WTC11 (cell line): ENCODE measurements at regions not wholly inside any gene's neighbourhood (a gene's known extent, or its start where the extent isn't known, plus 50 kb on each side); places are given as distances from the start of the nearest gene placed in this dataset.

Source experiments
- ATAC-seq: fragments of 200-7000 bp; cut with Tn5 transposase; 2 replicates; pipeline ENCODE4 v1.10.0; 2021; ENCODE audit warnings: mild to moderate bottlenecking, moderate library complexity
- CTCF ChIA-PET: fragments of 300-600 bp; sonication (Branson Sonifier 250); formaldehyde crosslinking; loops from one replicate; lab custom pipeline; 2021; ENCODE audit warnings: antibody characterized with exemption; lab: Charles Lee
- POLR2A ChIA-PET: fragments of 350-600 bp; sonication (Branson Sonifier 250); formaldehyde crosslinking; loops from one replicate; lab custom pipeline; 2021; ENCODE audit warnings: antibody characterized with exemption; lab: Charles Lee
- DNase-seq: peaks from one replicate; pipeline ENCODE4 v3.0.0; 2021; ENCODE audit warnings: low spot score
- H3K27ac Mint-ChIP-seq: 2 replicates; pipeline ENCODE4 v1.8.0; 2021; ENCODE audit warnings: mixed read lengths
- H3K27me3 Mint-ChIP-seq: 2 replicates; pipeline ENCODE4 v1.8.0; 2021; ENCODE audit warnings: low read depth, mild to moderate bottlenecking, moderate library complexity, mixed read lengths
- H3K36me3 Mint-ChIP-seq: 2 replicates; pipeline ENCODE4 v1.8.0; 2021; ENCODE audit warnings: mixed read lengths
- H3K4me1 Mint-ChIP-seq: 2 replicates; pipeline ENCODE4 v1.8.0; 2022; ENCODE audit warnings: mixed read lengths
- H3K4me3 Mint-ChIP-seq: 2 replicates; pipeline ENCODE4 v1.8.0; 2021; ENCODE audit warnings: mild to moderate bottlenecking, moderate library complexity, mixed read lengths
- H3K9me3 Mint-ChIP-seq: 2 replicates; pipeline ENCODE4 v1.8.0; 2021; ENCODE audit warnings: mixed read lengths
- CBFB ChIP-seq: sonication (generic); formaldehyde crosslinking; IDR thresholded peaks from 2 replicates; pipeline ENCODE4 v1.8.1; 2022; ENCODE audit warnings: mild to moderate bottlenecking, low read depth, missing genetic modification reagents
- GRHL2 ChIP-seq: fragments of 250-450 bp; sonication (Bioruptor Pico); IDR thresholded peaks from 2 replicates; pipeline ENCODE4 v1.8.0; 2022; ENCODE audit warnings: mild to moderate bottlenecking, moderate library complexity; ENCODE audit not compliant: insufficient replicate concordance, severe bottlenecking
- MYBL2 ChIP-seq: sonication (generic); formaldehyde crosslinking; IDR thresholded peaks from 2 replicates; pipeline ENCODE4 v1.8.1; 2023; ENCODE audit warnings: mild to moderate bottlenecking, moderate library complexity, missing genetic modification reagents
- NFATC4 ChIP-seq: fragments of 250-450 bp; sonication (Bioruptor Pico); IDR thresholded peaks from 2 replicates; pipeline ENCODE4 v1.9.0; 2021; ENCODE audit warnings: mild to moderate bottlenecking
- OVOL2 ChIP-seq: fragments of 250-450 bp; sonication (Bioruptor Pico); IDR thresholded peaks from 2 replicates; pipeline ENCODE4 v1.9.0; 2021; ENCODE audit warnings: mild to moderate bottlenecking, borderline replicate concordance
- RELA ChIP-seq: sonication (generic); formaldehyde crosslinking; IDR thresholded peaks from 2 replicates; pipeline ENCODE4 v1.8.1; 2022; ENCODE audit warnings: missing genetic modification reagents, mild to moderate bottlenecking, borderline replicate concordance
- RORB ChIP-seq: fragments of 250-450 bp; sonication (Bioruptor Pico); IDR thresholded peaks from 2 replicates; pipeline ENCODE4 v1.9.0; 2021; ENCODE audit warnings: mild to moderate bottlenecking
- SOX15 ChIP-seq: fragments of 250-450 bp; sonication (Bioruptor Pico); IDR thresholded peaks from 2 replicates; pipeline ENCODE4 v1.9.0; 2021; ENCODE audit warnings: mild to moderate bottlenecking
- TEAD1 ChIP-seq: sonication (generic); formaldehyde crosslinking; IDR thresholded peaks from 2 replicates; pipeline ENCODE4 v1.8.0; 2022; ENCODE audit warnings: mild to moderate bottlenecking, missing genetic modification reagents
- ZNF232 ChIP-seq: sonication (generic); formaldehyde crosslinking; IDR thresholded peaks from 2 replicates; pipeline ENCODE4 v1.8.0; 2022; ENCODE audit warnings: mild to moderate bottlenecking, missing genetic modification reagents
- ZNF263 ChIP-seq: sonication (generic); formaldehyde crosslinking; IDR thresholded peaks from 2 replicates; pipeline ENCODE4 v1.8.1; 2022; ENCODE audit warnings: low read depth, mild to moderate bottlenecking, moderate library complexity, missing genetic modification reagents
- ZNF423 ChIP-seq: fragments of 250-450 bp; sonication (Bioruptor Pico); IDR thresholded peaks from 2 replicates; pipeline ENCODE4 v2.1.2; 2022; ENCODE audit warnings: mild to moderate bottlenecking, moderate library complexity
- TF ChIP-seq, protein P1 (sequence below): sonication (generic); formaldehyde crosslinking; IDR thresholded peaks from 2 replicates; pipeline ENCODE4 v1.8.1; 2023; ENCODE audit warnings: mild to moderate bottlenecking, missing genetic modification reagents, moderate library complexity
- TF ChIP-seq, protein P2 (sequence below): sonication (generic); formaldehyde crosslinking; IDR thresholded peaks from 2 replicates; pipeline ENCODE4 v1.8.0; 2022; ENCODE audit warnings: mild to moderate bottlenecking, missing genetic modification reagents
- TF ChIP-seq, protein P3 (sequence below): sonication (generic); formaldehyde crosslinking; IDR thresholded peaks from 2 replicates; pipeline ENCODE4 v1.8.0; 2022; ENCODE audit warnings: missing genetic modification reagents
- TF ChIP-seq, protein P4 (sequence below): fragments of 200-600 bp; IDR thresholded peaks from 2 replicates; pipeline ENCODE4 v1.8.0; 2022; ENCODE audit warnings: antibody characterized with exemption
- TF ChIP-seq, protein P5 (sequence below): sonication (generic); formaldehyde crosslinking; IDR thresholded peaks from 2 replicates; pipeline ENCODE4 v1.8.1; 2023; ENCODE audit warnings: mild to moderate bottlenecking, missing genetic modification reagents, borderline replicate concordance
- TF ChIP-seq, protein P6 (sequence below): sonication (generic); formaldehyde crosslinking; IDR thresholded peaks from 2 replicates; pipeline ENCODE4 v1.8.1; 2022; ENCODE audit warnings: mild to moderate bottlenecking, missing genetic modification reagents, moderate library complexity, borderline replicate concordance

DNA sequence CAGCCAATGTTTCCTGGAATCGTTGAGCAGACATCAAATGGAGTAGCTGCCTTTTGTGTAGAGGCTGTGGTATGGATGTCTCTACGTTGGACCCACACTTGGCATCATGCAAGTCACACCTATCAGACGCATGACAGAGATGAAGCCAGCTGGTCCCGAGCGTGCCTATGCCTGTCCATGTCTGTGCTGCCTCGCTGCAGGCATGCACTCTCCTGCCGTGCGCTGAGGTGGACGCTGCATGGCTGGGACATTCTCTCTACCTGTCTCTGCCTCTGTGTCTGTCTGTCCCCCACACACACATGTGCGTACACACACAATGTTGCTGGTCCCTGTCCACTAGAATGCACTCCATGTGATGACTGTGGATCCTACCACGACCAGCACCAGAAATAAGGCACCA, 514.2 kb upstream of the MYT1L start (continued):
- TF ChIP-seq, protein P1, sequence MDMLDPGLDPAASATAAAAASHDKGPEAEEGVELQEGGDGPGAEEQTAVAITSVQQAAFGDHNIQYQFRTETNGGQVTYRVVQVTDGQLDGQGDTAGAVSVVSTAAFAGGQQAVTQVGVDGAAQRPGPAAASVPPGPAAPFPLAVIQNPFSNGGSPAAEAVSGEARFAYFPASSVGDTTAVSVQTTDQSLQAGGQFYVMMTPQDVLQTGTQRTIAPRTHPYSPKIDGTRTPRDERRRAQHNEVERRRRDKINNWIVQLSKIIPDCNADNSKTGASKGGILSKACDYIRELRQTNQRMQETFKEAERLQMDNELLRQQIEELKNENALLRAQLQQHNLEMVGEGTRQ (CRISPR knock-in tag) = no peak
- TF ChIP-seq, protein P2, sequence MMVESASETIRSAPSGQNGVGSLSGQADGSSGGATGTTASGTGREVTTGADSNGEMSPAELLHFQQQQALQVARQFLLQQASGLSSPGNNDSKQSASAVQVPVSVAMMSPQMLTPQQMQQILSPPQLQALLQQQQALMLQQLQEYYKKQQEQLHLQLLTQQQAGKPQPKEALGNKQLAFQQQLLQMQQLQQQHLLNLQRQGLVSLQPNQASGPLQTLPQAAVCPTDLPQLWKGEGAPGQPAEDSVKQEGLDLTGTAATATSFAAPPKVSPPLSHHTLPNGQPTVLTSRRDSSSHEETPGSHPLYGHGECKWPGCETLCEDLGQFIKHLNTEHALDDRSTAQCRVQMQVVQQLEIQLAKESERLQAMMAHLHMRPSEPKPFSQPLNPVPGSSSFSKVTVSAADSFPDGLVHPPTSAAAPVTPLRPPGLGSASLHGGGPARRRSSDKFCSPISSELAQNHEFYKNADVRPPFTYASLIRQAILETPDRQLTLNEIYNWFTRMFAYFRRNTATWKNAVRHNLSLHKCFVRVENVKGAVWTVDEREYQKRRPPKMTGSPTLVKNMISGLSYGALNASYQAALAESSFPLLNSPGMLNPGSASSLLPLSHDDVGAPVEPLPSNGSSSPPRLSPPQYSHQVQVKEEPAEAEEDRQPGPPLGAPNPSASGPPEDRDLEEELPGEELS (CRISPR knock-in tag) = no peak
- TF ChIP-seq, protein P3, sequence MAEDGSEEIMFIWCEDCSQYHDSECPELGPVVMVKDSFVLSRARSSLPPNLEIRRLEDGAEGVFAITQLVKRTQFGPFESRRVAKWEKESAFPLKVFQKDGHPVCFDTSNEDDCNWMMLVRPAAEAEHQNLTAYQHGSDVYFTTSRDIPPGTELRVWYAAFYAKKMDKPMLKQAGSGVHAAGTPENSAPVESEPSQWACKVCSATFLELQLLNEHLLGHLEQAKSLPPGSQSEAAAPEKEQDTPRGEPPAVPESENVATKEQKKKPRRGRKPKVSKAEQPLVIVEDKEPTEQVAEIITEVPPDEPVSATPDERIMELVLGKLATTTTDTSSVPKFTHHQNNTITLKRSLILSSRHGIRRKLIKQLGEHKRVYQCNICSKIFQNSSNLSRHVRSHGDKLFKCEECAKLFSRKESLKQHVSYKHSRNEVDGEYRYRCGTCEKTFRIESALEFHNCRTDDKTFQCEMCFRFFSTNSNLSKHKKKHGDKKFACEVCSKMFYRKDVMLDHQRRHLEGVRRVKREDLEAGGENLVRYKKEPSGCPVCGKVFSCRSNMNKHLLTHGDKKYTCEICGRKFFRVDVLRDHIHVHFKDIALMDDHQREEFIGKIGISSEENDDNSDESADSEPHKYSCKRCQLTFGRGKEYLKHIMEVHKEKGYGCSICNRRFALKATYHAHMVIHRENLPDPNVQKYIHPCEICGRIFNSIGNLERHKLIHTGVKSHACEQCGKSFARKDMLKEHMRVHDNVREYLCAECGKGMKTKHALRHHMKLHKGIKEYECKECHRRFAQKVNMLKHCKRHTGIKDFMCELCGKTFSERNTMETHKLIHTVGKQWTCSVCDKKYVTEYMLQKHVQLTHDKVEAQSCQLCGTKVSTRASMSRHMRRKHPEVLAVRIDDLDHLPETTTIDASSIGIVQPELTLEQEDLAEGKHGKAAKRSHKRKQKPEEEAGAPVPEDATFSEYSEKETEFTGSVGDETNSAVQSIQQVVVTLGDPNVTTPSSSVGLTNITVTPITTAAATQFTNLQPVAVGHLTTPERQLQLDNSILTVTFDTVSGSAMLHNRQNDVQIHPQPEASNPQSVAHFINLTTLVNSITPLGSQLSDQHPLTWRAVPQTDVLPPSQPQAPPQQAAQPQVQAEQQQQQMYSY (CRISPR knock-in tag) = no peak
- TF ChIP-seq OVOL2 (CRISPR knock-in tag) = no peak
- no peak for TF ChIP-seq RORB (CRISPR knock-in tag)
- TF ChIP-seq NFATC4 (CRISPR knock-in tag) = no peak

DNA sequence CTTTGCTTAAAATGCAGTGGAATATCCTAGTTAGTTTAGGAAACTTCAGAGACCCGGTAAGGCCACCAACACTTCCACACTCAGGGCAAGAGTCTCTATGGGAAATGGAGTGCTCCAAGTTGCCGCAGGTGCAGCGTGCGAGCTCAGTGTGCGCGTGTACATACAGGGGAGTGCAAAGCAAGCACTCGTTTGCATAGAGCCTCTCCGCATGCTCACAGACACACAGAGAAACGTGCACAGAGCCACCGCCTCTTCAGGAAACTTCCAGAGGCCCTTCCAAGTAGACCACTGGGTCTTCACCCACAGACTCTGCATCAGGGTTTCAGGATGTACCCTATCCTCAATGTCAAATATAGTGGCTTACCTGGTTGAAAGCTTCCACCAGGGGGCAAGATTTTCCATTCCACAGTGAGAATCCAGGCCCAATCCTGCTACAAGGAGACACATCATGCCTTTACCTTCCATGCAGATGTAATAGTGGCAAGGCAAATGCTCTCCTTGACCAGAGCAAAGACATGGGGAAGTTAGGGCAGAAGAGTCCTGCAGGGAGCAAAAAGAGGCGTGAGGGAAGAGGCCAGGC, 513.0 kb upstream of the MYT1L start:
- POLR2A ChIA-PET = no interaction called here
- CTCF ChIA-PET = interaction anchor here (0.6 to 1.7 kb wide), 4 partner anchors 10 to 845 kb away, joined by 3 to 6 read pairs (median 3); no protein-coding TSS in a partner anchor
- peak; percentile 35 for DNase-seq
- Mint-ChIP-seq H3K36me3 (no peaks in the 10 kb centered on the region), H3K4me3 (no peak overlapping the region), H3K9me3 (peaks cover 8% of the 10 kb centered on the region), H3K27me3 (0 out of 2 replicates have a peak, but pooled peaks cover 4% of the 10 kb centered on the region), H3K4me1 (peaks cover 7% of the 10 kb centered on the region), H3K27ac (no peak overlapping the region)
- no peak for TF ChIP-seq GRHL2 (CRISPR knock-in tag)
- TF ChIP-seq, protein P4, sequence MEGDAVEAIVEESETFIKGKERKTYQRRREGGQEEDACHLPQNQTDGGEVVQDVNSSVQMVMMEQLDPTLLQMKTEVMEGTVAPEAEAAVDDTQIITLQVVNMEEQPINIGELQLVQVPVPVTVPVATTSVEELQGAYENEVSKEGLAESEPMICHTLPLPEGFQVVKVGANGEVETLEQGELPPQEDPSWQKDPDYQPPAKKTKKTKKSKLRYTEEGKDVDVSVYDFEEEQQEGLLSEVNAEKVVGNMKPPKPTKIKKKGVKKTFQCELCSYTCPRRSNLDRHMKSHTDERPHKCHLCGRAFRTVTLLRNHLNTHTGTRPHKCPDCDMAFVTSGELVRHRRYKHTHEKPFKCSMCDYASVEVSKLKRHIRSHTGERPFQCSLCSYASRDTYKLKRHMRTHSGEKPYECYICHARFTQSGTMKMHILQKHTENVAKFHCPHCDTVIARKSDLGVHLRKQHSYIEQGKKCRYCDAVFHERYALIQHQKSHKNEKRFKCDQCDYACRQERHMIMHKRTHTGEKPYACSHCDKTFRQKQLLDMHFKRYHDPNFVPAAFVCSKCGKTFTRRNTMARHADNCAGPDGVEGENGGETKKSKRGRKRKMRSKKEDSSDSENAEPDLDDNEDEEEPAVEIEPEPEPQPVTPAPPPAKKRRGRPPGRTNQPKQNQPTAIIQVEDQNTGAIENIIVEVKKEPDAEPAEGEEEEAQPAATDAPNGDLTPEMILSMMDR = peak; percentile 24; the same call in 1 of the 2 replicates
- peak; percentile 65 for ATAC-seq

DNA sequence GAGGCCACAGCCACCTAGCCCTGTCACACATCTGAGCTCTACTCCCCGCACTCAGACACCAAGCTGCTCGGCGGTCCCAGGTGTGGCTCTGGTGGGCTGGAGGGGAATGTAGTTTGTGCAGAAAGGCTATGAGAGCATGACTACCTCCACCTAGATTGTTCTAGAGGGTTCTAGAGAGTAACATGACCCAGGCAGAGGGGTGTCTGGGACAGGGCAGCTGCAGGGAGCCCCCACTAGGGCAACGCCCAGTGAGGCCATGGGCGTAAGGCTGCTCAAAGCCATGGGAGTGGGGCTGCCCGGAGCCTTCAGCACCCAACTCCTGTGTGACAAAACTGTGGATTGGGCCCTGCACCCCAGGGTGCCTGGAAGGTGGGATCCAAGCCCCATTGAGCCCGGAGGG, 511.4 kb upstream of the MYT1L start:
- Mint-ChIP-seq H3K27ac (no peak overlapping the region), H3K4me3 (no peak overlapping the region), H3K27me3 (0 out of 2 replicates have a peak, but pooled peaks cover 4% of the 10 kb centered on the region), H3K4me1 (peaks cover 7% of the 10 kb centered on the region), H3K36me3 (no peaks in the 10 kb centered on the region), H3K9me3 (peaks cover 8% of the 10 kb centered on the region)
- TF ChIP-seq, protein P5, sequence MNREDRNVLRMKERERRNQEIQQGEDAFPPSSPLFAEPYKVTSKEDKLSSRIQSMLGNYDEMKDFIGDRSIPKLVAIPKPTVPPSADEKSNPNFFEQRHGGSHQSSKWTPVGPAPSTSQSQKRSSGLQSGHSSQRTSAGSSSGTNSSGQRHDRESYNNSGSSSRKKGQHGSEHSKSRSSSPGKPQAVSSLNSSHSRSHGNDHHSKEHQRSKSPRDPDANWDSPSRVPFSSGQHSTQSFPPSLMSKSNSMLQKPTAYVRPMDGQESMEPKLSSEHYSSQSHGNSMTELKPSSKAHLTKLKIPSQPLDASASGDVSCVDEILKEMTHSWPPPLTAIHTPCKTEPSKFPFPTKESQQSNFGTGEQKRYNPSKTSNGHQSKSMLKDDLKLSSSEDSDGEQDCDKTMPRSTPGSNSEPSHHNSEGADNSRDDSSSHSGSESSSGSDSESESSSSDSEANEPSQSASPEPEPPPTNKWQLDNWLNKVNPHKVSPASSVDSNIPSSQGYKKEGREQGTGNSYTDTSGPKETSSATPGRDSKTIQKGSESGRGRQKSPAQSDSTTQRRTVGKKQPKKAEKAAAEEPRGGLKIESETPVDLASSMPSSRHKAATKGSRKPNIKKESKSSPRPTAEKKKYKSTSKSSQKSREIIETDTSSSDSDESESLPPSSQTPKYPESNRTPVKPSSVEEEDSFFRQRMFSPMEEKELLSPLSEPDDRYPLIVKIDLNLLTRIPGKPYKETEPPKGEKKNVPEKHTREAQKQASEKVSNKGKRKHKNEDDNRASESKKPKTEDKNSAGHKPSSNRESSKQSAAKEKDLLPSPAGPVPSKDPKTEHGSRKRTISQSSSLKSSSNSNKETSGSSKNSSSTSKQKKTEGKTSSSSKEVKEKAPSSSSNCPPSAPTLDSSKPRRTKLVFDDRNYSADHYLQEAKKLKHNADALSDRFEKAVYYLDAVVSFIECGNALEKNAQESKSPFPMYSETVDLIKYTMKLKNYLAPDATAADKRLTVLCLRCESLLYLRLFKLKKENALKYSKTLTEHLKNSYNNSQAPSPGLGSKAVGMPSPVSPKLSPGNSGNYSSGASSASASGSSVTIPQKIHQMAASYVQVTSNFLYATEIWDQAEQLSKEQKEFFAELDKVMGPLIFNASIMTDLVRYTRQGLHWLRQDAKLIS (CRISPR knock-in tag) = no peak
- TF ChIP-seq RELA (no peak), ZNF423 (CRISPR knock-in tag) (no peak), ZNF263 (CRISPR knock-in tag) (no peak), ZNF232 (CRISPR knock-in tag) (no peak), CBFB (CRISPR knock-in tag) (no peak), TEAD1 (no peak), MYBL2 (CRISPR knock-in tag) (no peak), SOX15 (CRISPR knock-in tag) (no peak)
- TF ChIP-seq, protein P1 (CRISPR knock-in tag) = no peak
- TF ChIP-seq, protein P6, sequence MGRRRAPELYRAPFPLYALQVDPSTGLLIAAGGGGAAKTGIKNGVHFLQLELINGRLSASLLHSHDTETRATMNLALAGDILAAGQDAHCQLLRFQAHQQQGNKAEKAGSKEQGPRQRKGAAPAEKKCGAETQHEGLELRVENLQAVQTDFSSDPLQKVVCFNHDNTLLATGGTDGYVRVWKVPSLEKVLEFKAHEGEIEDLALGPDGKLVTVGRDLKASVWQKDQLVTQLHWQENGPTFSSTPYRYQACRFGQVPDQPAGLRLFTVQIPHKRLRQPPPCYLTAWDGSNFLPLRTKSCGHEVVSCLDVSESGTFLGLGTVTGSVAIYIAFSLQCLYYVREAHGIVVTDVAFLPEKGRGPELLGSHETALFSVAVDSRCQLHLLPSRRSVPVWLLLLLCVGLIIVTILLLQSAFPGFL (CRISPR knock-in tag) = no peak
- DNase-seq (no peak), ATAC-seq (no peak)
- ChIA-PET CTCF (no interaction called here), POLR2A (no interaction called here)
